ENCODE measurements at regions not wholly inside any gene's neighbourhood (a gene's known extent, or its start where the extent isn't known, plus 50 kb on each side); places are given as distances from the start of the nearest gene placed in this dataset.
"Not testable (repeated sequence)": the region's sequence is repeated elsewhere in the genome, so short reads cannot be mapped to it uniquely, and the experiment has no call there.

DNA sequence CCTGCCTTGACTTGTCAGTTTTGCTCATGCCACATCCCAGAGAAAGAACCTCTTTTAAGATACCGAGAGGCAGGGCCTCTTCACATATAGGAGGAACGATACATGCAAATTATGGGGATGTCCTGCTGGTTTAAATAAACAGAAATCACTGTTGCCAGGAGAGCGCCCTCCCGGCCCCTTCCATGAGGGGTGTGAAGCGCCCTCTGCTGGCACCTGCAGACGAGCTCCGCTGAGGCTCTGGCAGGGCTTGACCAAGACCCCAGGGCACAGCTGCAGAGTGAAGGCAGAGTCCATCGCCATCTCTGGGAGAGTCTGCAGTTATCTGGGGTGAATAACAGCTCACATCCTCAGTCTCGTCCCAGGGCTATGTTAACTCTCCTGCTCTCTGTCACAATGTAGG, 468.8 kb downstream of the RPIA start:
- not testable (repeated sequence) for DNase-seq

- not testable (repeated sequence) for DNase-seq
Observed at GRCh38 chr2:89161626-89162025, 470.2 kb downstream of the RPIA start.

DNA sequence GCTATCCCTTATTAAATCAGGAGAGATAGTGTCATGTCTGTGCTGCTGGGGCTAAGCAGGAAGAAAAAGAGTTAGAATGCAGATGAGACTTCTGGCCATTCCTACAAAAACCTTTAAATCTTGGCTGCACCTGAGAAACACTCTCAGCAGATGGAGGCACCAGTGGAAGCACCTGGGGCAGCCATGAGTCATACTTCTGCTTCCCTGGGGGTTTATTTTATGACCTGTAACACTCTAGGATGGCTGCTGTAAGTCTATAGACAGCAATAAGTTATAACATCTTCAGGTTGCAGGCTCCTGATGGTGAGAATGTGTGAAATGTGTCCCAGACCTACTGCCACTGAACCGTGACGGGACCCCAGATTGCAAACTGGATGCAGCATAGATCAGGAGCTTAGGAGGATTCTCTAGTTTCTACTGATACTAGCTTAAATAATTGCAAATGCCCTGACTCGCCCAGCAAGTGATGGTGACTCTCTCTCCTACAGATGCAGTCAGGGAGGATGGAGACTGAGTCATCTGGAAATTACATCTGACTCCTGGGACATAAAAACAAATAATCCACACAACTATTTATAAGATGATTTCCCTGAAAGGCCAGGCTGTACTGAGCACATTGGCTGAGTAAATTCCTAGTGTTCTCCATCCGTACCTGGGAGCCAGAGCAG, 479.2 kb downstream of the RPIA start:
- DNase-seq, result not testable (repeated sequence)

- not testable (repeated sequence) for DNase-seq
Observed at GRCh38 chr2:89171174-89171519, 479.7 kb downstream of the RPIA start.

- not testable (repeated sequence) for DNase-seq
Observed at GRCh38 chr2:89177004-89177403, 485.5 kb downstream of the RPIA start.

DNA sequence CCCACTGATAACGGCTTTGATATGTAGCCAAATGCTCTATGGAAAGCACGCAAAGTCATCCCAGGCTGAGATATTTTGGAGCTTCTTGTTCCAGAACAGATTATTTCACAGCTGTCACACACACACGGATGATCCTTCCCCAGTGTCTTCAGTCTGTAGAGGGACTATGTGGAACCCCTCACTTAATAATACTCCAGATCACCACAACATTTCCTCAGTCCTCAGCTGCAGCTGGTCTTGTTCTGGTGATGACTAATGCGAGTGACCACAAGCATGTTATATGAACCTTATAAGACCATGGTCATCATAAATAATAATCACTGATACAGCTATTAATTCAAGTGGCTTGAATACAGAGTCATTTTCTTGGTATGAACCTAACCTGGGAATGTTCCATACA, 490.7 kb downstream of the RPIA start:
- DNase-seq, result not testable (repeated sequence)

- not testable (repeated sequence) for DNase-seq
Observed at GRCh38 chr2:89184746-89185145, 493.3 kb downstream of the RPIA start.

DNA sequence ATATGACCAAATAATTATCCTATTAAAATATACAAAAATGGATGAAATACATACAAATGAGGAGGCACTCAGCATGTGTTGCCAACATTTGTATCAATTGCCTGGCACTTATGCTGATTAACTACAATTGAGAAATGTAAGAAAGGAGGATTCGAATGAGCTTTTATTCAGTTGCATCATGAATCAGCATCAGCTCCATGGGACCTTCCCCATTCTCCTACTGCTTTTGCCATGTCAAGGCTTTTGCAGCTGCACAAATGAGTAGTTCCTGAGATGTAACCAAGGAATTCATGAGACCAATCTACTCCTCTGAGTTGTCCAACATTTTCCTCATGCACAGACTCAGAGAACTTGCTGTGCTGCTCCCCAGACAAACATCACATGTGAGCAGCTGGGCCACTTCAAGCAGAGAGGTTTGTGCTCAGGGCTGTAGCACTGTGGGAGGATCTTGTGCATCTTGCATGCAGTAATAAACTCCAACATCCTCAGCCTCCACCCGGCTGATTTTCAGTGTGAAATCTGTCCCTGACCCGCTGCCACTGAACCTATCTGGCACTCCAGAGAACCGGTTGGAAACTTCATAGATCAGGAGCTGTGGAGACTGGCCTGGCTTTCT, 504.3 kb downstream of the RPIA start:
- DNase-seq, result not testable (repeated sequence)

DNA sequence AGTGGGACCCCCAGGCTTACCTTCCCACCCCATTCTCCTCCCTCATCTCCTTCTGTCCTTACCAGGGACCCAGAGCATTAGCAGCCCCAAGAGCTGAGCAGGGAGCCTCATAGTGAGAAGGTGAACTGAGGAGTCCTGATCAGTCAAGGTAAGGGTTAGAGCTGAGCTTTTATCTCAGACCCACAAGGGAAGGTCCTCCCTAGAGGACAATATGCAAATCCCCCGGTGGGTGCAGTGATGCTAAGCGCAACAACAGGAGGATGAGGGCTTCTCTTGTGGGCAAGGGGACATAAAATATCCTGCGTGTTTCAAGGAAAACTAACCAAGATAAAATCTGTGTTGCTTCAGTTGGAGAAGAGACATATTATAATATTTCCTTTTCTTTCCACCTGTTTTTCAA, 505.2 kb downstream of the RPIA start:
- not testable (repeated sequence) for DNase-seq

DNA sequence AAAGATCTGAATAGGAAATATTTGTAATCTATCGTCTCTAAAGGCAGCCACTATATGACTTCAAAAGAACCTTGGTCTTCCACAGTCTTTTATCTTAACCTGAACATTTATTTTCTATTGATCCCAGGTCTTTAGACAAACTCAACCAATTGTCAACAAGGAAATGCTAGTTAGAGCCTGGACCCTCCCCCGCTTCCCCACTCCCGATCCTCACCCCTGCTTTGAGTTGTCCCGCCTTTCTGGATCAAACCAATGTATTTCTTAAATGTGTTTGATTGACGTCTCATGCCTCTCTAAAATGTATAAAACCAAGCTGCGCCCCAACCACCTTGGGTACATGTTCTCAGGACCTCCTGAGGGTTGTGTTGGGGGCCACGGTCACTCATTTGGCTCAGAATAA, 506.6 kb downstream of the RPIA start:
- DNase-seq, result not testable (repeated sequence)

DNA sequence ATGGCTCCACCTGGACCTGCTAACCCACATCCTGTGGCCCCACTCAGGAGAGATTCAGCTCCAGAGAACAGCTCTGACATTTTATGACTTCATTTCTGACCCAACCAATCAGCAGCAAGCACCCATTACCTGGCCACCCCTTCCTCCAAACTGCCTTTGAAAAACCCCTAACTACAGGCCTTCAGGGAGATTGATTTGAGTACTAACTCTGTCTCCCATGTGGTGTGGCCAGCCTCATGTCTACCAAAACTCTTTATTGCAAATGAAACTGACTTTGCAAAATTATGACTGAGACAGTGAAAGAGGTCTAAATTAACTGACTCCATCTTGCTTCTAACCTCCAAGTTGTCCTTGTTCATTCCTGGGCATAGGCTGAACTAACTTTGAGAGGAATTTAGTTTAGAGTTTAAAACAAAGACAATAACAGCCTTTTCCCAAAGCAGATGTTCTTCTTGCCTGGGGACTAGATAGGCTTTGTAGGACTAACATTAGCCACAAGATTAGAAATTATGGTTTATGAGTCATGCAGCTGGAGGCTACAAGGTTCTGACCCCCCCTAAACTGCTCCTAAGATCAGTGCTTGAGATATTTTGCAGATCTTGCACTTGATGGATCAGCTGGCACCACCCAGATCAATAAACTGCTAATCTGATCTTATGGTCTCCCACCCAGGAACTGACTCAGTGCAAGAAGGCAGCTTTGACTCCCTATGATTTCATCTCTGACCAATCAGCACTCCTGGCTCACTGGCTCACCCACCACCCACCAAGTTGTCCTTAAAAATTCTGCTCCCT, 508.2 kb downstream of the RPIA start:
- DNase-seq, result not testable (repeated sequence)

DNA sequence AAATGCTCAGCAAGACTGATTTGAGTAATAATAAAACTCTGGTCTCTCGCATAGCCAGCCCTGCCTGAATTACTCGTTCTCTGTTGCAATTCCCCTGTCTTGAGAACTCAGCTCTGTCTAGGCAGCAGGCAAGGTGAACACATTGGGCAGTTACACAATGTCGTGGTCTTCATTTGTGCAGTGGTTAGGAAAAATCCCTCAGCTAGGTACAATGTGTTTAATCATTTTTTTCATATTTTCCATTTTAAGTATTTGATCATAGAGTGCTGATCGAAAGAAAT, 508.7 kb downstream of the RPIA start:
- DNase-seq, result not testable (repeated sequence)

DNA sequence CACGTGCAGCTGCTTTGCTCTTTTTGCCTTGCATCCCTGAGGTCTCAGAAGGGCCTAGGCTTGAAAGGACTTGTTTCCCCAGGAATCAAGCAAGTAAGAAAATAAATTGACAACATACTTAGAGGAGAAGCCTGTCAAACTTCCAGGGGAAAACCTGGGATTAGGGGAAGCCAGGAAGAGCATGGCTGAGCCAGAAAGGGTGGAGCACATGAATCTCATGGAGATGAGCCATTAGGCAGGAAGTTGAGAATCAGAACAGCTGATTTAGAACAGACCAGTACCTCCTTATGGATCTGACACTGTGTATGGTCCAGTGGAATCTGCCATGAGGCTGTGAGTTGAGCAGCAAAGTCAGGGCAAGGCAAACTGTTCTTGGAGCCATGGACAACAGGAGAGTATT, 511.0 kb downstream of the RPIA start:
- DNase-seq, result not testable (repeated sequence)

GRCh38 chr2:89205153-89205552, 513.7 kb downstream of the RPIA start:
- DNase-seq, result peak; percentile 4

- DNase-seq, result not testable (repeated sequence)
Observed at GRCh38 chr2:89208144-89208932, 516.9 kb downstream of the RPIA start.

- DNase-seq, result not testable (repeated sequence)
Observed at GRCh38 chr2:89213151-89213550, 521.7 kb downstream of the RPIA start.

DNA sequence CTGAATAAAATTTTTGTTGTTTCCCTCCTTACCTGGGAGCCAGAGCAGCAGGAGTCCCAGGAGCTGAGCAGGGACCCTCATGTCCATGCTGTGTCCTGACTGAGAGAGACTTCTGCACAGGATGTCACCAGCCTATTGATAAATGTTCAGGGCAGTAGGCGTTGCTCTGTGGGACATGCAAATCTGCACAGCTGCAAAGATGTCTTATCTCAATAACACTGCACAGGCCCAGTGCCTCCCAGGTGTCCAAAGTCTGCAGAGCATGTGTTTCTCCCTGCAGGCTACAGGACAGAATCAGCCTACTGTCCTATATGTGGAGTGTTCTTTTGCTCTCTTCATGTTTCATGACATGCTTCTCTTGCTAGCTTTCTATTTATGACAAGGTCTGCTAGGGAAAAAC, 522.3 kb downstream of the RPIA start:
- not testable (repeated sequence) for DNase-seq

- not testable (repeated sequence) for DNase-seq
Observed at GRCh38 chr2:89221474-89221873, 530.0 kb downstream of the RPIA start.

- DNase-seq, result not testable (repeated sequence)
Observed at GRCh38 chr2:89222063-89222732, 530.7 kb downstream of the RPIA start.

DNA sequence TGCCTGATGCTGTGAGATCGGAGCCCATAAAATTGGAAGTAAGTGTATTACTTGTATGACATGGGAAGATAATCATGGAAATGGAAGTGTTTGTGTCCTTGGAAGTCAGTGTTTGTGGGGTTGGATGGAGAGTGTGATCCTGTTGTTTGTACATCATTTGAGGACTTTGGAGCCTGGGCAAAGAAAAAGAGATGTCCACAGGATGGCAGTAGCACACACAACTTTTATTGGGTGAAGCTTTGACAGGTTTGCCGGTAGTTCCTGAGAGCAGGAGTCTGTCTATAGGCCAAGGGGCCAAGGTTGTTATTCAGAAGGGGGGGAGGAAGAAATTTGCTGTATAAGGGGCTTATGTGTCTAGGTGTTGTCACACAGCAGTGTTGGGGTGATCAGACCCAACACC, 533.3 kb downstream of the RPIA start:
- not testable (repeated sequence) for DNase-seq

- not testable (repeated sequence) for DNase-seq
Observed at GRCh38 chr2:89229979-89230378, 538.5 kb downstream of the RPIA start.

GRCh38 chr2:89231241-89231640, 539.8 kb downstream of the RPIA start:
- DNase-seq, result not testable (repeated sequence)

GRCh38 chr2:89233931-89234330, 542.5 kb downstream of the RPIA start:
- not testable (repeated sequence) for DNase-seq

Data from NCI-H69 (cell line).